ENCODE measurements at regions not wholly inside any gene's neighbourhood (a gene's known extent, or its start where the extent isn't known, plus 50 kb on each side); places are given as distances from the start of the nearest gene placed in this dataset.

GRCh38 chr9:109591691-109592090, 93.6 kb upstream of the PTPN3 start:
- no peak overlapping the region for H3K27ac ChIP-seq
- intact Hi-C loops (cut with DNase I; ENCODE audit: low total_unique reads): no loop called here
- H3K4me3 ChIP-seq: no peak overlapping the region
- no peaks in the 10 kb centered on the region for H3K36me3 ChIP-seq
- TF ChIP-seq CTCF (IDR thresholded peaks at IDR 0.05) (no peak), POLR2AphosphoS5 (IDR thresholded peaks at IDR 0.05) (no peak), POLR2A (IDR thresholded peaks at IDR 0.05) (no peak), EP300 (IDR thresholded peaks at IDR 0.05) (no peak)
- H3K27me3 ChIP-seq: no peaks in the 10 kb centered on the region
- no peak for DNase-seq
- peaks cover 0 to 5% (median 2%) of the 10 kb centered on the region in 4 donors for H3K9me3 ChIP-seq
- 20 to 53% (median 36%) methylated on average over 2 of the region's 2 CpGs for whole genome bisulfite sequencing, 5 donors
- peaks cover 0 to 14% (median 5%) of the 10 kb centered on the region in 4 donors for H3K4me1 ChIP-seq

- H3K9me3 ChIP-seq: peaks cover 0 to 5% (median 2%) of the 10 kb centered on the region in 4 donors
- TF ChIP-seq POLR2AphosphoS5 (IDR thresholded peaks at IDR 0.05): no peak
- TF ChIP-seq EP300 (IDR thresholded peaks at IDR 0.05): no peak
- TF ChIP-seq POLR2A (IDR thresholded peaks at IDR 0.05): no peak
- no peak for TF ChIP-seq CTCF (IDR thresholded peaks at IDR 0.05)
- no peaks in the 10 kb centered on the region for H3K36me3 ChIP-seq
- no peak overlapping the region for H3K4me3 ChIP-seq
- H3K27ac ChIP-seq: no peak overlapping the region
- peaks cover 0 to 14% (median 5%) of the 10 kb centered on the region in 4 donors for H3K4me1 ChIP-seq
- intact Hi-C loops (cut with DNase I; ENCODE audit: low total_unique reads): no loop called here
- DNase-seq: no peak
- WGBS, 5 donors: 81 to 92% (median 84%) methylated on average over 5 of the region's 5 CpGs
- no peaks in the 10 kb centered on the region for H3K27me3 ChIP-seq
Observed at GRCh38 chr9:109593612-109594011, 95.5 kb upstream of the PTPN3 start.

GRCh38 chr9:109597496-109597895, 99.4 kb upstream of the PTPN3 start:
- 74 to 87% (median 83%) methylated on average over 3 of the region's 3 CpGs for WGBS, 5 donors
- Histone ChIP-seq H3K4me3 (no peak overlapping the region), H3K27me3 (no peaks in the 10 kb centered on the region), H3K4me1 (no peaks in the 10 kb centered on the region), H3K9me3 (no peaks in the 10 kb centered on the region), H3K36me3 (no peaks in the 10 kb centered on the region), H3K27ac (no peak overlapping the region)
- no peak for DNase-seq
- intact Hi-C loops (cut with DNase I; ENCODE audit: low total_unique reads): no loop called here
- TF ChIP-seq POLR2A (IDR thresholded peaks at IDR 0.05): no peak
- no peak for TF ChIP-seq CTCF (IDR thresholded peaks at IDR 0.05)
- no peak for TF ChIP-seq POLR2AphosphoS5 (IDR thresholded peaks at IDR 0.05)
- no peak for TF ChIP-seq EP300 (IDR thresholded peaks at IDR 0.05)

- WGBS, 5 donors: 97 to 100% (median 98%) methylated on average over 2 of the region's 2 CpGs
- H3K4me1 ChIP-seq: no peaks in the 10 kb centered on the region
- no peak for DNase-seq
- no peaks in the 10 kb centered on the region for H3K36me3 ChIP-seq
- intact Hi-C loops (cut with DNase I; ENCODE audit: low total_unique reads): no loop called here
- TF ChIP-seq POLR2AphosphoS5 (IDR thresholded peaks at IDR 0.05): no peak
- no peak for TF ChIP-seq POLR2A (IDR thresholded peaks at IDR 0.05)
- no peak for TF ChIP-seq EP300 (IDR thresholded peaks at IDR 0.05)
- no peak for TF ChIP-seq CTCF (IDR thresholded peaks at IDR 0.05)
- H3K27me3 ChIP-seq: no peaks in the 10 kb centered on the region
- H3K9me3 ChIP-seq: no peaks in the 10 kb centered on the region
- no peak overlapping the region for H3K27ac ChIP-seq
- H3K4me3 ChIP-seq: no peak overlapping the region
Observed at GRCh38 chr9:109599131-109599530, 101.0 kb upstream of the PTPN3 start.

Measured in stomach (tissue), 8 donors.